ENCODE measurements at regions not wholly inside any gene's neighbourhood (a gene's known extent, or its start where the extent isn't known, plus 50 kb on each side); places are given as distances from the start of the nearest gene placed in this dataset.

DNA sequence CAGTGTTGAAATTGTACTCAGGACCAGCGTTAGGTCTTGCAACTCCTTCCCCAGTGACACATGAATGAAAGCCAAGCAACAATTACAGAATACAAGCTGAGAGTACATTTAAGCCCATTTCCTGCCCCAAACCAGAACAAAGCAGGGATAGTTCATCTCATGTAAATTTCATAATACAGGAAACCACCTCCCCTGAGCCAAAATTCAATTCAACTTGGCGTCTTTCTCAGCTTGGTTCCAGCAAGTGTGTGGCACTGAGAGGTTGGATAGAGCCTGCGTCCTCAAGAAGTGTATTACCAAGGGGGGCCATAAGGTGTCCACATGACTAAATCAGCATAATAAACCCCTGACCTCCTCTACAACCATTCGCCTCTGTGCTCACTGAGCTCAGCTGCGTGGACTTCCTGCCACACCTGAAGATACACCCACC is 278.9 kb upstream of the CRY1 start:
- no peak for DNase-seq (ENCODE audit: low spot score)

DNA sequence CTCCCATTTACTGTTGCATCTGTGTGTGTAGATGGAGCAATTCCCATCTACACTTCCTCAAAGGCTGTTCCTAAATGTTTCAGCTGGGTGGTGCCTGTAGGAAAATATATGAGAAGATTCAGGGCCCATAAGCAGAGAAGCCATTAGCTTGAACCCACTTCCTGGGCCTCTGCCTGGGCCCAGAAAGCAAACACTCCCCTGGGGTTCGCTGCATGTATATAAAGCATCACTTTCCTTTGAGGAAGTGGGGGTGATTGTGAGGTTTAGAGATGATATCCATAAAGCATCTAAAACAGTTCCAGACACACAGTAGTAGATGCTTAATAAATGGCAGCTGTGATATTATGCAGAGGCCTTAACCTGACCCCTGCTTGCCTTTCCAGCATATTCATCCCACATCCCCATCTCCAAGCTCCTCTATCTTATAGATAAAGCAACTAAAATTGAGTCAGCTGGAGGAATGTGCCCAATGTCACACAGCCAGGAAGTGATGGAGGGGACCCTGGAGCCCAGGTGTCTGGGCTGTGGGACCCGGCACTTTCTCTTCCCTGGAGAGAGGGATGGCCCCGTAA is 280.0 kb upstream of the CRY1 start:
- DNase-seq (ENCODE audit: low spot score), result no peak

DNA sequence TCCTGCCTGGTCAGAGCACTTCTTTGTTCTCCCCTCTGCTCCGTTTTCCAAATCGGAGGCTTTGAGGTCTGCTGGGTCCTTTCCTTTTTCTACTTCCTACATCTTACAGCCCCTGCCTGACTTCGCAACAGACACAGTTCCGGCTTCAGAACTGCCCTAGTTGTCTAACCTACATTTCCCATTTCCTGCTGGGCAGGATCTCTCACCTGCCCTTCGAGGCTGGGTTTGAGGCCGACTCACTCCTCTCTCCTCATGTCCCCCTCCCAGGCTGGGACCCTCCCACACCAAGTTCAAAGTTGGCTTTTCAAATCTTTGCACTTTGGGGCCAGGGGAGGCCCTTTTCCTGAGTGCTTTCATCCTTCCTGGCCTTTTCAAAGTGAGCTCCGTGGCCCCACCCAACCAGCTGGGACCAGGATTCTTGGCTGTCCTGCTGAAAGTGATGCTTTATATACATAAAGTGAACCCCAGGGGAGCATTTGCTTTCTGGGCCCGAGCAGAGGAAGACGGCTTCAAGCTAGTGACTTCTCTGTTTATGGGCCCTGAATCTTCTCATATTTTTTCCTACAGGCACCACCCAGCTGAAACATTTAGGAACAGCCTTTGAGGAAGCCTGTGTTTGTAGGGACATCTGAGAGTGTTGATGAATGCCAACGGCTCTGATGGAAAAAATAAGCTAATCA is 281.0 kb upstream of the CRY1 start:
- no peak for DNase-seq (ENCODE audit: low spot score)

DNA sequence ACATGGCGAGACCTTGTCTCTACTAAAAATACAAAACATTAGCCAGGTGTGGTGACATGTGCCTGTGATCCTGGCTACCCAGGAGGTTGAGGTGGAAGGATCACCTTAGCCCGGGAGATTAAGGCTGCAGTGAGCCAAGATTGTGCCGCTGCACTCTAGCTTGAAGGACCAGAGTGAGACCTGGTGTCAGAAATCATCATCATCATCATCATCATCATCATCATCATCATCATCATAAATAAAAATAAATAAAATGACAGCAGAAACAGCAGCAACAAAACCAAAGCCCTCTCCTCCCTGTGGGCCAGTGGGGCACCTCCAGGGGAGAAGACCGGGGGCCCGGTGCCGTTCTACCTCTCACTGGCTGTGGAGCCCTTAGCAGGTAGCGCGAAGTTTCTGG is 281.9 kb upstream of the CRY1 start:
- no peak for DNase-seq (ENCODE audit: low spot score)

DNA sequence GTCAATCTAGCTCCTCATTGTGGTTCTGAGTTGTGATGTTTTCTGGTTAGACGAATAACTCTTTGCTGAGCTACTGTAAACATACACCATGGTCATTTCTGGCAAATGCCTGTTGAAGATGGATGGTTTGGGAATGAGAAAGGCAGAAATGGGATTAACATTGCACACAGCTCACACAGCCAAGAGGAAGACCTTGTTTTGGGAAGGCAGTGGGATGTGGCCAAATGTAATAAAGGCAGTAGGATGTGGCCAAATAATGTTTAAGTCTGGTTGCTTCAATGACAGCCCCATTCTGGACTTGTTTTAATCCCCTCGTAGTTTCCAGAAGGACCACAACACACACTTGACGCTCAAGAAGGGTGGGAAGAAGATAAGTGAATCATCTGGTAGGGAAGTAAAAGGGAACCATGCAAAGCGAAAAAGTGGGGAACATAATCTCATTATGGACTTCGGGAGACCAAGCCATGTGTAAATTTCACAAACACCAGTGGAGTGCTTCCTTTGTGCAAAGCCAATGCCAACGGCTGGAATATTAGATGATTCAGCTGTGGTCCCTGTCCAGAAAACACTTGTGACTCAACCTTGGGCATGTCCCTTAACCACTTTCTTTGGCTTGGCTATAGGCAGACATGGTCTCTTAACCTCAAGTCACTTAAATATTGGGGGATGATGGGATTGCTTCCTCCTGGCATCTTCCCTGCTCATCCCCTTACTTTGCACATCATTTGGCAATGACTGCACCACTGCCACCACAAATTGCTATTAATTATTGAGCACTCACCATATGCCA is 284.4 kb upstream of the CRY1 start:
- no peak for DNase-seq (ENCODE audit: low spot score)

DNA sequence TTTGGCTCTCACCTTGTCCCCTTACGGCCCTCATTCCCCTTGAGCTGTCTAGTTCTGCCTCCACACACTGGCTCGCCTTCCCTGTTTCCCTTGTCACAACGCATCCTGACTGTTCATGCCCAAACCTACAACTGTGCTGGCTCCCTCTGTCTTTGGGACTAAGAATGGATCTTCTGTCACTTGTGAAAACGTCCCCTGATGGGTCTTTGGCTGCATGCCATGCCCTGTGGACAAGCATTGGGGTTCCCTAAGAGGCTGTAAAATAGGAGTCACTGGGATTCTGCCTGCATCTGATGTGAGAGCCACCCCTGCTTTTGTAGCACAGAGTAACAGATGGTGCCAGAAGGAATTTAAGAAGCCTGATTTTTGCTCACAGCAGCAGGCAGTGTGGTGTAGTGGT is 285.3 kb upstream of the CRY1 start:
- DNase-seq (ENCODE audit: low spot score), result no peak

DNA sequence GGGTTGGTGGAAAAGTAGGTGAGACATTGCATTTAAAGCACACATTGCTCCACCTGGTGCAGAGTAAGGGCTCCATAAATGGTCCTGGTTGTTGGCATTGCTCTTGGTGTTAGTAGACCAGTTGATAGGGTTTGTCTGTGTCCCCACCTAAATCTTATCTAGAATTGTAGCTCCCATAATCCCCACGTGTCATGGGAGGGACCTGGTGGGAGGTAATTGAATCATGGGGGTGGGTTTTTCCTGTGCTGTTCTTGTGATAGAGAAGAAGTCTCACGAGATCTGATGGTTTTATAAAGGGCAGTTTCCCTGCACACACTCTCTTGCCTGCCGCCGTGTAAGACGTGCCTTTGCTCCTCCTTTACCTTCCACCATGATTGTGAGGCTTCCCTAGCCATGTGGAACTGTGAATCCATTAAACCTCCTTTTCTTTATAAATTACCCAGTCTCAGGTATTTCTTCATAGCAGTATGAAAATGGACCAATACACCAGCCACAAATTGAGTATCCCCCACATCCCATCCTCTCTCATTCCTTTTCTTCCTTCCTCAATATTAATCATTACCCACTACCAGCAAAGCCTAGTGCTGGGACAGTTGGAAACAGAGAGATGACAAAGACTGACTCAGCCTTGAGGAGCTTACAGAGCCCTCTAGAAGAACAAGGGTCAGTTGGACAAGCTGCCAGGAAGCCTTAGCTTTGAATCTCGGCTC is 285.9 kb upstream of the CRY1 start:
- peak; percentile 19 for DNase-seq (ENCODE audit: low spot score)

DNA sequence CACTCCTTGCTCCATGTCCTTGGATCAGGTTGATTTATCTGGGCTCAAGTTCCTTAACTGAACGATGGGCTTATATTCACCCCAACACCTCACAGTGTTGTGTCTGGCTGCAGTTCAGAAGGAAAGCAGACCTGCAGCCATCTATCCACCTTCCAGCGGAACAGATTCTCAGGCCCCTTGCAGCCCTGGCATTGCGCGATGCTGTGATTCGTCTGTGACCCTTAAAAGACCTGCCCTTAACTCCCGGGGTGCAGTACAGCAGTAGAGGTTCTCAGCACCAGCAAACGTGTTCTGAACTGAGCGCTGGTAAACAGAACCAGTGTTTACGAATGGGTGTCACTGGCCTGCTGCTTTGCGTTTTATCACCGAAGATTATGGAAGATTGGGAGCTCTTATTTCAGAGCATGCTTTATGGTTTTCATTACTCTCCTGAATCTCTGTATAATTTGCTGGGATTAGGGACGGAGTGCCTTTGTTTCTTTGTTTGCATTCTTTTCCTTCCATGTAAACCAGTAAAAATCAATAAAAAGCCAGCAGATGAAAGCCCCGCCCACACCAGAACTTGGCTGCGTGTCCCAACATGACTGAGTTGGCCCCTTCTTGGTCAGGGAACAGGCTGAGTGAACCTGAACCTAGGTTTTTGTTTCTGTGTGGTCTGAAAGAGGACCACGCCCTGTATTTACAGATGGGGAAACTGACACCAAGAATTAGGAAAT is 286.7 kb upstream of the CRY1 start:
- DNase-seq (ENCODE audit: low spot score), result peak; percentile 65

DNA sequence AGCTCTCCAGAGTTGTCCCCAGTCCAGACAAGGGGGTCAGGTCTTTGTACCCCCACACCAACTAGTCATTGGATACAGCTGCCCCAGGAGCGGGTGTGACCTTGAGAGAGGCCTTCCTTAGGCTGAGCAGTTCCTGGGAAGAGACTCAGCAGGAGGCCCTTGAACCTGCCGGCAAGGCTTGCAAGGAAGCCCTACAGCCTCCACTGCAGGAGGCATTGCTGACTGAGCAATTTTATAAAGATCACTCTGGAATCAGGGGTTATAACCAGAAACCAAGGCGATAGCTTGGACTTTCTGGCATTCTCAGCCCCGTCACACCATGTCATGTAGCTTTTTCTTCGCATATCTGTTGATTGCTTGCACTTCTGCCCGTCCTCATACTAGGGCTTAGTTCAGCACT is 291.3 kb upstream of the CRY1 start:
- no peak for DNase-seq (ENCODE audit: low spot score)

DNA sequence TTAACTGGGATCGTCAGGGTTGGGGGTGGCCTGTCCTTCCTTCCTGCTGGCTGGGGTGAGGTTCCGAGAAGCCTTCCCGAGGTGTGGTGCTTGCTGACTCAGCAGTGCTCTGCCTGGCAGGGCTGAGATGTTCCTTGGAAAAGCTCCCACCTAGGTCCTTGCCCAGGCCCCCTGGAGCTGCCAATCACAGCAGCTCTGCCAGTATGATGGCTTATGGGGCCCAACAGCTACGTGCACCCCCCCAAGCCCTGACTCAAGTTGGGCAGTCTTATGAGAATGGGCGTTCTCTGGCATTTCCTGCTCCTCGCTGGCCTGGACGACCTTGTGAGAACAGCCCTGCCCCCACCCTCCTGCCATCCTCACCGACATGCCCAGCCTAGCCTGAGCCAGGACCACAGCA is 292.2 kb upstream of the CRY1 start:
- DNase-seq (ENCODE audit: low spot score), result no peak

DNA sequence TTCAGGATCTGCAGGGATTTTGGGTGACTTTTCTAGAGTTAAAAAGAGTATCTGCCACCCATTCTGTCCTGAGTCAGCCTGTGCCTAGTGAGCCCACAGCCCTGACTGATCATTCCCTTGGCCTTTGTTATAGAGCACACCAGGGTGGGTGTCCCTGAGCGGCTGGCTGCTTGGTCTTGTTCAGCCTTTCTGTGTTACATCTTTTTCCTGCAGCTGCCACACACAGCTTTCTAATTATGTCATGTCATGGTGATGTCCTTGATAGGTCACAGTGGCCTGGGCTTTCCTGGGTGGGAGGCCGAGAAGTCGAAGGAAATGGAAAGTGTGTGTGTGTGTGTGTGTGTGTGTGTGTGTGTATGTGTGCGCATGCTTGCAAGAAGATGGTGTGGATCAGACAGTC is 293.2 kb upstream of the CRY1 start:
- no peak for DNase-seq (ENCODE audit: low spot score)

DNA sequence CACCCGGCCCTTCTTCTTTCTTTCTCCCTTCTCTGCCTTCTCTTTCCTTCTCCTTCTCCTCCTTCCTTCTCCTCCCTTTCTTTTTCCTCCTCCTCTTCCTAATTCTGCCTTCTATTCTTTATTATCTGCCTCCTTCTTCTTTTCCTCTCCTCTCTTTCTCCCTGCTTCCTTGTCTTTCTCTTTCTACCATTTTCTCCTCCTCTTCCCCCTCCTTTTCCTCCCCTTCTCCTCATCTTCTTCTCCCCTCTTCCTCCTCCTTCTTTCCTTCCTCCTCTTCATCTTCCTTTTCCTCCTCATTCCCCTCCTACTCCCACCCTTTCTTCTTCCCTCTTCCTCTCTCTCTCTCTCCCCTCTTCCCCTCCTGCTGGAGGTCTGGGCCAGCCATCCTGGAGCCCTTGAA is 294.9 kb upstream of the CRY1 start:
- DNase-seq (ENCODE audit: low spot score), result no peak

DNA sequence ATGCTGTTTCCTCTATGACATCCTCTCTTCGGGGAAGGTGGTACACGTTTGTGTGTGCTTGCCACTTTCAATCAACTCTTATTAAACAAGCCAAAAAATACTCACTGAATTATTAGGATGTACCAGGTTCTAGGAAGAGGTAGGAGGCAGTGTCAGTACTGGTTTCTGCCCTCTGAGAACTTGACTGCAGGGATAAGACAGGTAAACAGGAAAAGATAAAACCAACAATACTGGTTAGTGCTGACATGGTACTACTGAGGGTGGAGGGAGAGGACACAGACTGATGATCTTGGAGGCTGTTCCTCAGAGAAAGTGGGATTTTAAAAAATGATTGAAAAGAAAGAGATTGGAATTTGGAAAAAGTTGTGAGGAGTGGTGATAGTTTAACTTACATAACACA is 295.2 kb upstream of the PWP1 start:
- no peak for DNase-seq (ENCODE audit: low spot score)

DNA sequence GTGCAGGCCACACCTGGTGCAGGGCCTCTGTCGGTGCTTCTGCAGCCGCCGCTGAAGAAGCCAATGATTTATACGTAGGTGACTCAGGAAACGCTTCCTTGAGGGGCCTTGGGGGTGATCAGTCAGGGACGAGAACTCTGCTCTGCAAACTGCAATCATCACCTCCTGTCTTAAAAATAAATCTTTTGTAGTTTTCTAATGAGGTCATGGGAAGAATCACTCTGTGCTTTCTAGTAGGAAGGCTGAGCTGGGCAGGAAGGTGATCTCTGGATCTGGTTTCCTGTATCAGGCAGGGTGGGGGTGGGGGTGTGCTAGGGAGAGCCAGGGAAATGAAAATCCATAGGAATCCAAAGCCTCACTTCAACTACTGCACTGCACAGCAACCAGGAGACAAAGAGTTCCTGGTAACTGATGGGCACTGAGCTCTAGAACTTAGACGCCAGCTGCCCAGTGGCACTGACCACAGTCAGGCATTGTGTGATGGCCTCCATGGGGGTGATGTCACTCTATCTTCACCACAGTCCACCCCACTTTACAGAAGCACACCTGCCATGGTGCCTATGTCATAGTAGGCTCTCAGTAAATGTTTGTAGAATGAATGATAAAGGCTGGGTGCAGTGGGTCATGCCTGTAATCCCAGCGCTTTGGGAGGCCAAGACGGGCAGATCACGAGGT is 292.4 kb upstream of the PWP1 start:
- DNase-seq (ENCODE audit: low spot score), result no peak

DNA sequence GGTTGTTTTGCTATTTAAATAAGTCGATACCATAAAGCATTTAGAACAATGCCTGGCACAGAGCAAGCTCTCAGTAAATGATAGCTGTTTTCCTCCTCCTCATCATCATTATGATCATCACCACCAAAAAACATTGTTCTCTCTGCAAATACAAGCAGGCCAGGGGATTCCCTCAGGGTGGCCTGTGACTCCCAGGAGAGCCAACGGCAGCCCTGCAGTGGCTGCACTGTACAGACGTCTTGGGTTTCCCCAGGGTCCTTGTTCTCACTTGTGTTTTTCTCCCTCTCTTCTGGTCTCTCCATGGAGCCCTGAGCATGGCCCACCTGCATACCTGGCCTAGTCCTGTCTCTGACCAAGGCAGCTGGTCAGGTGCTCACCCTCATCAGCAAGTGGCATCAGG is 290.9 kb upstream of the PWP1 start:
- DNase-seq (ENCODE audit: low spot score), result no peak

DNA sequence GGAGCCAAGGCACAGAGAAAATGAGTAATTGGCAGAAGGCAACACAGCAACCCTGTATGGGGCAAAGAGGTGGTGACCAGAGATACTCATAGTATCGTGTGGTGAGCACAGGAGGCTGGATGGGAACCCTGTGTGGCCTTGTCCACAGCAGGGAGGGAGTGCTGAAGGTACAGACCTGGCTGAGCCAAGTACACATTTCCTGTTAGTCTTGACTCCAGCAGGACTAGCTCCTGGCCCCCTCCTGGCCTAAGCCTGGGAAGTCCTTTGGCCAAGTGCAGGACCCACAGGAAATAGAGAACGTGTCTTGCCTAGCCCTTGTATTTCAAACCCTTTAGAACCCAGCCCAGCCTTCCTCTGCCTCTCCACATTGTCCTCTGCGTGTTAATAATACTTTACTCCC is 289.8 kb upstream of the PWP1 start:
- no peak for DNase-seq (ENCODE audit: low spot score)

DNA sequence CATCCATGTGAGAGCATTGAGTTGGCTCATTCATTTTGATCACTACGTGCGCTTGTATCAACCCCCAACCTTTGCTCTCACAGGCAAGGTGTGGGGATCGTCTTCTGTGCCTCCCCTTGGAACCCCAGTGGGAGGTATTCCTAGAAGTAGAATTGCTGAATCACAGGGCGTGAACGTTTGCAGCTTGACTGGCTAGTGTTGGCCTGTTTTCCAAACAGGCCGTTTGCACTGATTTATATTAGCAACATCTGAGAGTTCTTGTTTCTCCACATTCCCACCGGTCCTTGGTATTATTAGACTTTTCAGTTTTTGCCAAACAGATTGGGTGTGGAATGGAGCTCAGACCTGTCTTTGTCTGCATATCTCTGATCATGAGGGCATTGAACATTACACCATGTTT is 288.6 kb upstream of the PWP1 start:
- no peak for DNase-seq (ENCODE audit: low spot score)

DNA sequence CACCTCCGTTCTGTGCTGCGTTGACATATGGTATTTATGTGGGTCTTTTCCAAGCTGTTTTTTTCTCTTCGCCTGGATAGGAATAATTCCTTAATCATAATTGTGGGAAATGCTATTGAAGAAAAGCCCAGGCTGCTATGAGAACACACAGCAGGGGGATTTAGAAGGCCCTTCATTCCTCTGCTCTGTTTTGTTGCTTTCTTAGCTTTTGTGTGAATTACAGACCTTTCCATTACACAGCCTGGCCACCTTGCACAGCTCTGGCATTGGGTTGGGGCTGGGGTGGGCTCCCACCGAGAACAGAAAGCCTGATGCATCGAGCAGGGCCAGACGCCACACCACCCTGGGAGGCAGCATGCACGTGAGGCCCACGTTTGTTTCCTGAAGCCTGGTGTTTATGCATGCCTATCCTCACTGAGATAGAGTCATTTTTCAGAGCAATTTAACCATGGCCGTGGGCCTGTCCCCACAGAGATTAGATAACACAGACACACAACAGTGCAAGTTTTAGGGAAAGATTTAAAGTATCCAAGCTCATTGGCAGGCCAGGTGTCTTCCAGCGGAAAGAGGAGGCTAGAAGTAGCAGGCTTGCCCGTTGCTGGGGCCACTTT is 287.6 kb upstream of the PWP1 start:
- DNase-seq (ENCODE audit: low spot score), result no peak

DNA sequence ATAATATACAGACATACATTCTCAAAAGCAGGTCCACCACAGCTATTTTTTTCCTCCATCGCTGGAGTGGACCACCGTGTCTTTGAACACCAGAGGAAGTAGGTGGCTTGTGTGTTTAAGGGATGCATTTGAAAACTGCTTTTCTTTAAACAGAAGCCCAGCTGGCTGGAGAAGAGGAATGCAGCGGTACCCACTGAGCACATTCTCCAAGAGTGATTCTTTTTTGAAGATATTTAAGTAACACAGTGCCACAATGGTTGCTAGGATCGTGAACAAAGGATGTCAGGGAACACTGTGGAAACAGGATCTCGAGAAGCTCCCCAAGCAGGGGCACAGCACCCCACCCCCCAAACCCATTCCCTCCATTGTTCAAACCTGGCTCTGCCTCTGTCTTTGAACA is 286.6 kb upstream of the PWP1 start:
- DNase-seq (ENCODE audit: low spot score), result no peak

DNA sequence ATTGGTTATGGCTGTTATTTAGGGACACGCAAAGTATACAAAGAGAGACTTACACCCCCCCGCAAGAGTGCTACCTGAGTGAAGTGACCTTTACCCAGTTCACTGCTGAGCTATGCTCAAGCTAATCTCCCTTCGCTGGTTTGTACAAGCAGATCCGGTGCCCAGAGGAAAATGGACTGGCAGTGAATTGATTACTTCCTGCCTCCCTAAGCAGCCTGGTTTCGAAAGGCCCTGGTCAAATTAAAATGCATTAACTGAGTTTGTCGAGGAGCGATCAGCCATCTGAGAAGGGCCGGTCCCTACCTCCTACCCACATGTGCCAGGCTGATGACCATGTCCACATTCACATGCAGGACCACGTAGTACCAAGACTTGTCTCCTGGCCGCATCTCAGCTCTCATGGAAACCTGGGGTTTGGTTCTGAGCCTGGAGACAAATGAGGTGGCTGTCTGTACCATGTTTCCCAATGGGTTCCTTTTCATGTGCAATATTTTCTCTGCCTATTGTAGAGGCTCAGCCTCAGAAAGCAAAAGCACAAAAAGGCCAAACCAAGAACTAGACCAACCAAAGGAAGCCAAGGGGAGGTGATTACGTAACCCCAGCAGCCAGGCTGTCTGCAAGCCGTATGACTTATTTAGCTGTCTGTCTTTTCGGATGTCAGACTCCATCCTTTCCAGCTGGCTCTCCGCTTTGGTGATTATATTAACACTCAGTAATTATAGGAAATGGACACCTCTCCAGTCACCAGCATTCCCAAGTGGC is 284.7 kb upstream of the PWP1 start:
- peak; percentile 37 for DNase-seq (ENCODE audit: low spot score)

All from H4 (cell line).